OCI-LY3 (cell line): ENCODE measurements at regions not wholly inside any gene's neighbourhood (a gene's known extent, or its start where the extent isn't known, plus 50 kb on each side); places are given as distances from the start of the nearest gene placed in this dataset.

Experiments used
- H2AFZ ChIP-seq: fragments of 200-600, 300-600 bp; shearing (Covaris generic); 2 replicates; pipeline ENCODE4 v1.6.0; 2014; ENCODE audit warnings: antibody characterized with exemption, low read depth, low read length
- H3K27ac ChIP-seq: fragments of 200-600, 300-600 bp; sonication (generic); 2 replicates; pipeline ENCODE4 v1.5.1; 2014; ENCODE audit warnings: mild to moderate bottlenecking, low read length, moderate library complexity, mixed read lengths
- H3K27me3 ChIP-seq: fragments of 200-600, 300-600 bp; sonication (generic); 2 replicates; pipeline ENCODE4 v1.6.1; 2014; ENCODE audit warnings: low read depth, low read length, mixed read lengths
- H3K36me3 ChIP-seq: fragments of 200-600, 300-600 bp; sonication (generic); replicated peaks from 2 replicates; pipeline ENCODE3; 2014; ENCODE audit warnings: low read depth, low read length, mixed read lengths
- H3K4me1 ChIP-seq: fragments of 300-600, 200-600 bp; sonication (generic); 2 replicates; pipeline ENCODE4 v1.6.1; 2014; ENCODE audit warnings: low read length, mixed read lengths
- H3K4me2 ChIP-seq: fragments of 200-600, 300-600 bp; sonication (generic); 2 replicates; pipeline ENCODE4 v1.6.1; 2014; ENCODE audit warnings: low read length, mixed read lengths
- H3K4me3 ChIP-seq: fragments of 300-600, 200-600 bp; sonication (generic); 2 replicates; pipeline ENCODE4 v1.5.1; 2014; ENCODE audit warnings: antibody characterized with exemption, mild to moderate bottlenecking, low read length, moderate library complexity
- H3K79me2 ChIP-seq: fragments of 300-600, 200-600 bp; shearing (Covaris generic); 2 replicates; pipeline ENCODE4 v1.6.1; 2014; ENCODE audit warnings: mild to moderate bottlenecking, low read length, mixed read lengths
- H3K9ac ChIP-seq: fragments of 300-600, 200-600 bp; shearing (Covaris generic); 2 replicates; pipeline ENCODE4 v1.6.0; 2014; ENCODE audit warnings: mild to moderate bottlenecking, low read length, moderate library complexity
- H3K9me3 ChIP-seq: fragments of 200-600, 300-600 bp; shearing (Covaris generic); 2 replicates; pipeline ENCODE4 v1.6.1; 2014; ENCODE audit warnings: low read length, mixed read lengths; ENCODE audit not compliant: insufficient read depth
- H4K20me1 ChIP-seq: fragments of 200-600, 300-600 bp; sonication (generic); 2 replicates; pipeline ENCODE4 v1.6.1; 2016; ENCODE audit warnings: low read length, mixed read lengths; ENCODE audit not compliant: insufficient read depth
- CTCF ChIP-seq: fragments of 200-600, 300-600 bp; sonication (generic); IDR thresholded peaks from 2 replicates; pipeline ENCODE4 v1.5.1; 2014; ENCODE audit warnings: antibody characterized with exemption, low read length, low read depth
- EZH2phosphoT487 ChIP-seq: fragments of 200-600 bp; shearing (Covaris generic); IDR thresholded peaks from 2 replicates; pipeline ENCODE4 v1.6.1; 2018; ENCODE audit warnings: antibody characterized with exemption, mixed run types, low read depth

- H3K9me3 ChIP-seq: no peaks in the 10 kb centered on the region
- H3K4me3 ChIP-seq: no peak overlapping the region
- peaks cover 11% of the 10 kb centered on the region for H3K4me1 ChIP-seq
- no peak overlapping the region for H3K9ac ChIP-seq
- H3K79me2 ChIP-seq: no peaks in the 10 kb centered on the region
- TF ChIP-seq EZH2phosphoT487 (no peak), CTCF (no peak)
- H3K36me3 ChIP-seq: no peaks in the 10 kb centered on the region
- no peaks in the 10 kb centered on the region for H3K27me3 ChIP-seq
- no peak overlapping the region for H3K4me2 ChIP-seq
- H4K20me1 ChIP-seq: no peaks in the 10 kb centered on the region
- H3K27ac ChIP-seq: no peak overlapping the region
- H2AFZ ChIP-seq: no peak overlapping the region
Observed at GRCh38 chr4:57214654-57215411, 104.6 kb upstream of the IGFBP7 start.

DNA sequence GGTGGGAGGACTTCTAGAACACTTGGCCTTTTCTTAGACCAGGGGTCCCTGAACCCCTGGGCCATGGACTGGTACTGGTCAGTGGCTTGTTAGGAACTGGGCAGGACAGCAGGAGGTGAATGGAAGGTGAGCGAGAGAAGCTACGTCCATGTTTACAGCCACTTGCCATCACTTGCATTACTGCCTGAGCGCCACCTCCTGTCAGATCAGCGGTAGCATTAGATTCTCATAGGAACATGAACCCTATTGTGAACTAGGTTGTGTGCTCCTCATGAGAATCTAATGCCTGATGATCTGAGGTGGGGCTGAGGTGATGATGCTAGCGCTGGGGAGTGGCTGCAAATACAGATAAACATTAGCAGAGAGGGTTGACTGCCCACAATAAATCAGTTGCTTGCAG is 100.9 kb upstream of the IGFBP7 start:
- no peak overlapping the region for H3K9ac ChIP-seq
- no peak overlapping the region for H3K4me2 ChIP-seq
- peaks cover 8% of the 10 kb centered on the region for H3K4me1 ChIP-seq
- no peaks in the 10 kb centered on the region for H3K36me3 ChIP-seq
- no peaks in the 10 kb centered on the region for H4K20me1 ChIP-seq
- no peak overlapping the region for H3K4me3 ChIP-seq
- H3K9me3 ChIP-seq: no peaks in the 10 kb centered on the region
- no peaks in the 10 kb centered on the region for H3K27me3 ChIP-seq
- H3K79me2 ChIP-seq: no peaks in the 10 kb centered on the region
- no peak overlapping the region for H3K27ac ChIP-seq
- TF ChIP-seq CTCF: no peak
- TF ChIP-seq EZH2phosphoT487: no peak
- no peak overlapping the region for H2AFZ ChIP-seq

DNA sequence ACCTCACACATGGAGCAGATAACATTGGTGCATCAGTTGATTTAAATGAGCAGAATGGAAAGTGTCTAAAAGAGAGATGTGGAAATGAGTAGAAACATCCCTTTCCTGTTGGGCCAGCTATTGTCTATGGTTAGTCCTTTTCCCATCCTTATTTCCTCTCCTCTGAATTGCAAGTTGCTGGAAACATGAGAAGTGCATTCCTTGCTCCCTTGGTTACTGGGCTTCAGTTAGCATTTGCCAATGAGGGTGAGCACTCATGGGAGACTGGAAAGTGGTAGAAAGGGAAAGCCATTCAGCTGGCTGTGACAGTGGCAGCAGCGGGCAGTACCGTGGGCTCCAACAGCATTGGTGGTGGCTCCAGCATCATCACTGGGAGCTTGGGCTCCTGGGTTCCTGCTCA is 96.0 kb upstream of the IGFBP7 start:
- Histone ChIP-seq H3K4me2 (no peak overlapping the region), H4K20me1 (no peaks in the 10 kb centered on the region), H3K9me3 (no peaks in the 10 kb centered on the region), H3K4me1 (no peaks in the 10 kb centered on the region), H3K36me3 (no peaks in the 10 kb centered on the region), H3K4me3 (no peak overlapping the region), H2AFZ (no peak overlapping the region), H3K27me3 (no peaks in the 10 kb centered on the region), H3K9ac (no peak overlapping the region), H3K79me2 (no peaks in the 10 kb centered on the region), H3K27ac (no peak overlapping the region)
- TF ChIP-seq CTCF: no peak
- TF ChIP-seq EZH2phosphoT487: no peak

GRCh38 chr4:57205580-57205979 is 95.4 kb upstream of the IGFBP7 start:
- no peak overlapping the region for H3K9ac ChIP-seq
- no peak overlapping the region for H3K27ac ChIP-seq
- no peaks in the 10 kb centered on the region for H3K36me3 ChIP-seq
- no peak overlapping the region for H3K4me3 ChIP-seq
- TF ChIP-seq EZH2phosphoT487 (no peak), CTCF (no peak)
- H3K4me1 ChIP-seq: no peaks in the 10 kb centered on the region
- H3K27me3 ChIP-seq: no peaks in the 10 kb centered on the region
- H4K20me1 ChIP-seq: no peaks in the 10 kb centered on the region
- no peaks in the 10 kb centered on the region for H3K79me2 ChIP-seq
- H2AFZ ChIP-seq: no peak overlapping the region
- no peak overlapping the region for H3K4me2 ChIP-seq
- H3K9me3 ChIP-seq: no peaks in the 10 kb centered on the region
